ENCODE measurements at regions not wholly inside any gene's neighbourhood (a gene's known extent, or its start where the extent isn't known, plus 50 kb on each side); places are given as distances from the start of the nearest gene placed in this dataset.

DNA sequence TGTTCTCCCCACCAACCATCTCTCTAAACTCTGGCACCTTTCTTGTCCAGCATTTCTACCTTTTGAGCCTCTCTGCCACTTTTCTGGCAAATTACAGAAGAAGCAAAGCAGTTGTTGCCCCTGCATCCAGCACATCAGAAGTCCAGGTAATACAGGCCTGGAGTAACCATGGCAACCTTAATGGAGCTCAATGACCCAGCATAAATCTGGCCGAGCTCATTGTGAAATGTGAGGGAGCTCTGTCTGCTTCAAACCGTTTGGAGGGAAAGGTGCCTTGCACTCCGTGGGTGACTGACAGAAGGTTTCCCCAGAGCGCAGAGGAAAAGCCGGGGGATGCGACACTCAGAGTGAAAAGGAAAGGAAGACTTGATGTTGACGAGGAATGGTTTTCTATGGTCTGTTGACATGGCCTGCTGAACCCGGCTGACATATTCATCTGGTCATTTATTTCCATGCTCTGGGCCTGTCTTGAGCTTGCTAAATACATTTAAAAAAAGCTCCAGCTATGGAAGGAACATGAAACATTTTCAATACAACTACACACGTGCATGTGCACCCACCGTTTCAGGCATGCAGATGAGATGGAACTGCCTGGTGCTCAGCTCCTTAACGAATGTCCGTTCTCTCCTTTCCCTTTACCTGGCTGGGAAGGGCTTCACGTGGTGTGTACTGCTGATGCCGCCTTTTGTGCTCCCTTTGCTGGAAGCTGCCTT is 74.9 kb downstream of the ADRA2A start:
- Histone ChIP-seq H3K9me1 (replicated peaks; ENCODE audit: control insufficient read depth, extremely low read depth, insufficient read depth, low read length) (no peaks in the 10 kb centered on the region), H3K79me2 (ENCODE audit: control insufficient read depth, insufficient read depth, low read length) (no peaks in the 10 kb centered on the region), H3K36me3 (ENCODE audit: control insufficient read depth in 2 of 2, extremely low read depth in 1 of 2, insufficient read depth in 2 of 2, low read length in 2 of 2) (no peaks in the 10 kb centered on the region), H3K27me3 (ENCODE audit: control insufficient read depth in 2 of 2, insufficient read depth in 2 of 2, low read length in 2 of 2) (no peaks in the 10 kb centered on the region), H3K4me3 (replicated peaks in 1 of 3; ENCODE audit: insufficient read depth in 1 of 3, low read depth in 1 of 3, low read length in 3 of 3) (no peak overlapping the region), H3K27ac (ENCODE audit: insufficient read depth, low read depth, low read length) (no peak overlapping the region), H3K4me2 (ENCODE audit: insufficient read depth, low read length) (no peak overlapping the region), H3K4me1 (ENCODE audit: control insufficient read depth, extremely low read depth, insufficient read depth, low read length) (no peaks in the 10 kb centered on the region), H3K9ac (replicated peaks; ENCODE audit: extremely low read depth, insufficient read depth, low read length) (no peak overlapping the region), H3K9me3 (replicated peaks; ENCODE audit: control insufficient read depth, insufficient read depth, low read length) (no peaks in the 10 kb centered on the region), H2AFZ (ENCODE audit: low read depth, low read length) (no peak overlapping the region), H4K20me1 (replicated peaks; ENCODE audit: control insufficient read depth, extremely low read depth, insufficient read depth, low read length) (no peaks in the 10 kb centered on the region)
- dilution Hi-C loops (cut with MboI; ENCODE audit: extremely low pct_ligation_motif_present, low sequenced_read_pairs) = no loop called here
- POLR2A ChIA-PET = no interaction called here
- CTCF ChIA-PET = no interaction called here
- TF ChIP-seq EZH2 (IDR thresholded peaks at IDR 0.05; ENCODE audit: borderline replicate concordance, low read depth, low read length, severe bottlenecking) = no peak
- TF ChIP-seq FOS (IDR thresholded peaks at IDR 0.05; ENCODE audit: borderline replicate concordance, insufficient read depth, low read length) = no peak
- TF ChIP-seq, protein P1, sequence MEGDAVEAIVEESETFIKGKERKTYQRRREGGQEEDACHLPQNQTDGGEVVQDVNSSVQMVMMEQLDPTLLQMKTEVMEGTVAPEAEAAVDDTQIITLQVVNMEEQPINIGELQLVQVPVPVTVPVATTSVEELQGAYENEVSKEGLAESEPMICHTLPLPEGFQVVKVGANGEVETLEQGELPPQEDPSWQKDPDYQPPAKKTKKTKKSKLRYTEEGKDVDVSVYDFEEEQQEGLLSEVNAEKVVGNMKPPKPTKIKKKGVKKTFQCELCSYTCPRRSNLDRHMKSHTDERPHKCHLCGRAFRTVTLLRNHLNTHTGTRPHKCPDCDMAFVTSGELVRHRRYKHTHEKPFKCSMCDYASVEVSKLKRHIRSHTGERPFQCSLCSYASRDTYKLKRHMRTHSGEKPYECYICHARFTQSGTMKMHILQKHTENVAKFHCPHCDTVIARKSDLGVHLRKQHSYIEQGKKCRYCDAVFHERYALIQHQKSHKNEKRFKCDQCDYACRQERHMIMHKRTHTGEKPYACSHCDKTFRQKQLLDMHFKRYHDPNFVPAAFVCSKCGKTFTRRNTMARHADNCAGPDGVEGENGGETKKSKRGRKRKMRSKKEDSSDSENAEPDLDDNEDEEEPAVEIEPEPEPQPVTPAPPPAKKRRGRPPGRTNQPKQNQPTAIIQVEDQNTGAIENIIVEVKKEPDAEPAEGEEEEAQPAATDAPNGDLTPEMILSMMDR (IDR thresholded peaks at IDR 0.05; ENCODE audit: extremely low read depth in 1 of 2, insufficient read depth in 1 of 2, low read depth in 1 of 2, low read length in 2 of 2) = no peak
- TF ChIP-seq POLR2AphosphoS5 (IDR thresholded peaks at IDR 0.05; ENCODE audit: insufficient read depth, low read depth, low read length) = no peak
- no peak for TF ChIP-seq MYC (IDR thresholded peaks at IDR 0.05; ENCODE audit: low read depth, low read length)
- TF ChIP-seq POLR2A (IDR thresholded peaks at IDR 0.05; ENCODE audit: low read depth, low read length) = no peak
- TF ChIP-seq, protein P2, sequence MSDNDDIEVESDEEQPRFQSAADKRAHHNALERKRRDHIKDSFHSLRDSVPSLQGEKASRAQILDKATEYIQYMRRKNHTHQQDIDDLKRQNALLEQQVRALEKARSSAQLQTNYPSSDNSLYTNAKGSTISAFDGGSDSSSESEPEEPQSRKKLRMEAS (IDR thresholded peaks at IDR 0.05; ENCODE audit: insufficient read depth, insufficient read length) = no peak
- TF ChIP-seq JUN (IDR thresholded peaks at IDR 0.05; ENCODE audit: borderline replicate concordance, insufficient read depth, insufficient read length, low read depth) = no peak
- no peak for TF ChIP-seq GATA2 (IDR thresholded peaks at IDR 0.05; ENCODE audit: insufficient read depth, insufficient read length, low read depth, low read length)
- intact Hi-C loops (cut with micrococcal nuclease) = no loop called here
- DNase-seq (ENCODE audit: low read depth, low spot score) = no peak
- no peak for FAIRE-seq
- no TSS peak for BruUV-seq (replicated peaks)

All from endothelial cell of umbilical vein (primary cell).